Keratinocyte (primary cell): ENCODE measurements at regions not wholly inside any gene's neighbourhood (a gene's known extent, or its start where the extent isn't known, plus 50 kb on each side); places are given as distances from the start of the nearest gene placed in this dataset.

Source experiments
- CTCF ChIP-seq, 3 experiments: IDR thresholded peaks in 1 of 3; conservative IDR thresholded peaks in 1 of 3; optimal IDR thresholded peaks in 1 of 3; 2 replicates in 2 of 3; 3 replicates in 1 of 3; pipeline versions ENCODE3 to v1.5.1; 2011; ENCODE audit warnings: low read length in 3 of 3, mild to moderate bottlenecking in 3 of 3, moderate library complexity in 2 of 3, control low read depth in 1 of 3, inconsistent platforms in 1 of 3; ENCODE audit not compliant: insufficient read depth in 2 of 3; ENCODE audit errors: extremely low read depth in 1 of 3
- EZH2 ChIP-seq: IDR thresholded peaks from one replicate; pipeline ENCODE4 v1.6.1; 2012; ENCODE audit warnings: inconsistent platforms, mild to moderate bottlenecking, low read length, moderate library complexity

GRCh38 chr1:188672153-188672552 is 1805.5 kb downstream of the BRINP3 start:
- TF ChIP-seq CTCF (optimal IDR thresholded peaks at IDR 0.05 in 1 of 3, IDR thresholded peaks at IDR 0.05 in 1 of 3, conservative IDR thresholded peaks at IDR 0.05 in 1 of 3; ENCODE audit: extremely low read depth in 1 of 3, insufficient read depth in 2 of 3, low read length in 3 of 3): no peak
- no peak for TF ChIP-seq EZH2
